ENCODE measurements at regions not wholly inside any gene's neighbourhood (a gene's known extent, or its start where the extent isn't known, plus 50 kb on each side); places are given as distances from the start of the nearest gene placed in this dataset.

- H3K27ac ChIP-seq (ENCODE audit: low read depth, low read length): no peak overlapping the region
- peaks cover 11% of the 10 kb centered on the region; the same call in 1 of the 2 replicates for H3K36me3 ChIP-seq (ENCODE audit: control insufficient read depth, insufficient read depth, low read length)
- no peak overlapping the region for H3K9ac ChIP-seq (ENCODE audit: low read length)
- H3K9me3 ChIP-seq (ENCODE audit: control insufficient read depth, insufficient read depth, low read depth, low read length): peaks cover 50% of the 10 kb centered on the region
- H3K27me3 ChIP-seq (ENCODE audit: control insufficient read depth, insufficient read depth, low read length): no peaks in the 10 kb centered on the region
- no peaks in the 10 kb centered on the region for H3K4me1 ChIP-seq (ENCODE audit: control insufficient read depth, insufficient read depth, low read length)
- H3K4me3 ChIP-seq (ENCODE audit: low read depth, low read length): no peak overlapping the region
Observed at GRCh38 chr21:31482460-31482859, 138.4 kb upstream of the TIAM1 start.

- peaks cover 35% of the 10 kb centered on the region for H3K9me3 ChIP-seq (ENCODE audit: control insufficient read depth, insufficient read depth, low read depth, low read length)
- H3K4me3 ChIP-seq (ENCODE audit: low read depth, low read length): no peak overlapping the region
- H3K27ac ChIP-seq (ENCODE audit: low read depth, low read length): no peak overlapping the region
- H3K9ac ChIP-seq (ENCODE audit: low read length): no peak overlapping the region
- H3K27me3 ChIP-seq (ENCODE audit: control insufficient read depth, insufficient read depth, low read length): no peaks in the 10 kb centered on the region
- peaks cover 2% of the 10 kb centered on the region; the same call in 1 of the 2 replicates for H3K36me3 ChIP-seq (ENCODE audit: control insufficient read depth, insufficient read depth, low read length)
- no peaks in the 10 kb centered on the region for H3K4me1 ChIP-seq (ENCODE audit: control insufficient read depth, insufficient read depth, low read length)
Observed at GRCh38 chr21:31480228-31480627, 136.2 kb upstream of the TIAM1 start.

GRCh38 chr21:31479714-31480113, 135.7 kb upstream of the TIAM1 start:
- peaks cover 2% of the 10 kb centered on the region; the same call in 1 of the 2 replicates for H3K36me3 ChIP-seq (ENCODE audit: control insufficient read depth, insufficient read depth, low read length)

DNA sequence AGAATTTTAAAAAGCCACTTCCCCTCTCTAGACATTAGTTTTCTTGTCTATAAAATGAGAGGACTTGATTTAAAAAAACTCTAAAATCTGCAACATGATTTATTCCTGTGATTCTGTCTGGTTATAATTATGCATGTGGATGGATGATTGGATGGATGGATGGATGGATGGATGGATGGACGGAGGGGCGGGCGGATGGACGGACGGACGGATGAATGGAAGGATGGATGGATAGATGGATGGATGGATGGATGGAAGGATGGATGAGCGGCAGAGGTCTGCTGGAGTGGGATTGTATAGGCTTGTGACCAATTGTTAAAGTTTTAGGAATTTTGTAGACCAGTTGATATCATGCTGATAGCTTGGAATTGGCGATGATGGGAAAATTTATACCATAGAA, 135.2 kb upstream of the TIAM1 start:
- Histone ChIP-seq H3K9ac (ENCODE audit: low read length) (no peak overlapping the region), H3K4me1 (ENCODE audit: control insufficient read depth, insufficient read depth, low read length) (no peaks in the 10 kb centered on the region), H3K27ac (ENCODE audit: low read depth, low read length) (no peak overlapping the region), H3K9me3 (ENCODE audit: control insufficient read depth, insufficient read depth, low read depth, low read length) (peaks cover 26% of the 10 kb centered on the region), H3K4me3 (ENCODE audit: low read depth, low read length) (no peak overlapping the region), H3K27me3 (ENCODE audit: control insufficient read depth, insufficient read depth, low read length) (no peaks in the 10 kb centered on the region), H3K36me3 (ENCODE audit: control insufficient read depth, insufficient read depth, low read length) (peaks cover 2% of the 10 kb centered on the region; the same call in 1 of the 2 replicates)

More at GRCh38 chr21:31479714-31480113, 135.7 kb upstream of the TIAM1 start:
- no peak overlapping the region for H3K9ac ChIP-seq (ENCODE audit: low read length)
- H3K27me3 ChIP-seq (ENCODE audit: control insufficient read depth, insufficient read depth, low read length): no peaks in the 10 kb centered on the region
- no peak overlapping the region for H3K4me3 ChIP-seq (ENCODE audit: low read depth, low read length)
- H3K4me1 ChIP-seq (ENCODE audit: control insufficient read depth, insufficient read depth, low read length): no peaks in the 10 kb centered on the region
- H3K27ac ChIP-seq (ENCODE audit: low read depth, low read length): no peak overlapping the region
- H3K9me3 ChIP-seq (ENCODE audit: control insufficient read depth, insufficient read depth, low read depth, low read length): peaks cover 31% of the 10 kb centered on the region

GRCh38 chr21:31476263-31477022, 132.4 kb upstream of the TIAM1 start:
- no peak overlapping the region for H3K9ac ChIP-seq (ENCODE audit: low read length)
- no peak overlapping the region for H3K27ac ChIP-seq (ENCODE audit: low read depth, low read length)
- 0 out of 2 replicates have a peak, but pooled peaks cover 2% of the 10 kb centered on the region for H3K36me3 ChIP-seq (ENCODE audit: control insufficient read depth, insufficient read depth, low read length)
- no peaks in the 10 kb centered on the region for H3K27me3 ChIP-seq (ENCODE audit: control insufficient read depth, insufficient read depth, low read length)
- H3K9me3 ChIP-seq (ENCODE audit: control insufficient read depth, insufficient read depth, low read depth, low read length): peaks cover 13% of the 10 kb centered on the region
- H3K4me3 ChIP-seq (ENCODE audit: low read depth, low read length): no peak overlapping the region
- H3K4me1 ChIP-seq (ENCODE audit: control insufficient read depth, insufficient read depth, low read length): peaks cover under 1% of the 10 kb centered on the region

DNA sequence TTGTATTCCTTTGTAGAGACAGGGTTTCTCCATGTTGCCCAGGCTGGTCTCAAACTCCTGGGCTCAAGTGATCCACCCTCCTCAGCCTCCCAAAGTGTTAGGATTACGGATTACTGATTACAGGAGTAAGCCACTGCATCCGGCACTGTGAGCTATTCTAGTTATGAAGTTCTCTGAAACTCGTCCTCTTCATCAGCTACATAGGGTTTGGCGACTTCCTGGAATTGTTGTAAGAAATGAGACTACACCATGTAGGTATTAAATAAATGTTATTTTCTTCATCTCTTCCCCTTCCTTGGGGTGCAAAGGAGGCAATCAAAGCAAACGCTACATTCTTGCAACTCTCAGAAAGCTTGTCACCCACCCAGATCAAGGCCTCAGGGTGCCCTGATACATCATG, 131.2 kb upstream of the TIAM1 start:
- Histone ChIP-seq H3K27me3 (ENCODE audit: control insufficient read depth, insufficient read depth, low read length) (no peaks in the 10 kb centered on the region), H3K4me1 (ENCODE audit: control insufficient read depth, insufficient read depth, low read length) (peaks cover 9% of the 10 kb centered on the region), H3K36me3 (ENCODE audit: control insufficient read depth, insufficient read depth, low read length) (no peaks in the 10 kb centered on the region), H3K27ac (ENCODE audit: low read depth, low read length) (no peak overlapping the region), H3K9ac (ENCODE audit: low read length) (no peak overlapping the region), H3K4me3 (ENCODE audit: low read depth, low read length) (no peak overlapping the region), H3K9me3 (ENCODE audit: control insufficient read depth, insufficient read depth, low read depth, low read length) (peaks cover 10% of the 10 kb centered on the region; the same call in 1 of the 2 replicates)

GRCh38 chr21:31473685-31474345, 129.8 kb upstream of the TIAM1 start:
- Histone ChIP-seq H3K27me3 (ENCODE audit: control insufficient read depth, insufficient read depth, low read length) (no peaks in the 10 kb centered on the region), H3K36me3 (ENCODE audit: control insufficient read depth, insufficient read depth, low read length) (no peaks in the 10 kb centered on the region), H3K4me3 (ENCODE audit: low read depth, low read length) (no peak overlapping the region), H3K4me1 (ENCODE audit: control insufficient read depth, insufficient read depth, low read length) (peaks cover 9% of the 10 kb centered on the region), H3K9me3 (ENCODE audit: control insufficient read depth, insufficient read depth, low read depth, low read length) (peaks cover 10% of the 10 kb centered on the region; the same call in 1 of the 2 replicates), H3K27ac (ENCODE audit: low read depth, low read length) (no peak overlapping the region), H3K9ac (ENCODE audit: low read length) (no peak overlapping the region)

- H3K27ac ChIP-seq (ENCODE audit: low read depth, low read length): no peak overlapping the region
- no peak overlapping the region for H3K4me3 ChIP-seq (ENCODE audit: low read depth, low read length)
- H3K4me1 ChIP-seq (ENCODE audit: control insufficient read depth, insufficient read depth, low read length): peaks cover 9% of the 10 kb centered on the region
- no peaks in the 10 kb centered on the region for H3K36me3 ChIP-seq (ENCODE audit: control insufficient read depth, insufficient read depth, low read length)
- peaks cover 10% of the 10 kb centered on the region; the same call in 1 of the 2 replicates for H3K9me3 ChIP-seq (ENCODE audit: control insufficient read depth, insufficient read depth, low read depth, low read length)
- H3K9ac ChIP-seq (ENCODE audit: low read length): no peak overlapping the region
- H3K27me3 ChIP-seq (ENCODE audit: control insufficient read depth, insufficient read depth, low read length): no peaks in the 10 kb centered on the region
Observed at GRCh38 chr21:31471865-31472264, 127.8 kb upstream of the TIAM1 start.

DNA sequence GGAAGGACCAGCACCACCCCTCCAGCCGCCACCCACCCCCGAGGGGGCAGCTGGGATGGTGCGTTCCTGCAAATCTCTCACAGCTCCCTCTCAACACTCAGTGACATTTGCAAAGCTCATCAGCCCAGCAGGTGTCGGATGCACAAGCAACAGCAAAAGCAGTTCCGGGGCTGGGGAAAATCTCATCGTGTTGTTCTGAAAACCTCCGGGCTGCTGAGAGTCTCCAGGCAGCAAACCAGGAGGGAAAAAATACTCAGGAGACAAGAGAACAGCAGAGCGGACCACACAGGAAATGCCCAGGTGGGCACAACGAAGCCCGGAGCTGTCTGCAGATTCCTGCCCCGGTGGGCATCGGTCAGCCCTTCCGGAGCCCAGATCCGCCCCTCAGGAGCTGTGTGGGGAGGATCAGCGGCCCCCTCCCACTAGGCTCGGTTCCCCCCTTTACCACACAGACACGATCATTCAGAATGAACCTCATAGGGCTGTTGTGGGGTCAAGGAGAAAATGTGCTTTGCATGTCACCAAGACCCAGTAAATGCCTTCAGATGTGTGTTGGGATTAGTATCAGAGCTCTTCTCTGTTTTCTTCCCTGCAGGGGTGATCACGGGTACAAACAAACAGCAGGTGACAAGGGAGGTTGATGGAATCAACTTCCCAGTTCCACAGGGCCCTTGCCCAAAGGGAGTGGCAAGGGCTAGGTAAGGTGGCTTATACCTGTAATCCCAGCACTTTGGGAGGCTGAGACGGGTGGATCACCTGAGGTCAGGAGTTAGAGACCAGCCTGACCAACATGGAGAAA, 127.0 kb upstream of the TIAM1 start:
- Histone ChIP-seq H3K36me3 (ENCODE audit: control insufficient read depth, insufficient read depth, low read length) (no peaks in the 10 kb centered on the region), H3K4me1 (ENCODE audit: control insufficient read depth, insufficient read depth, low read length) (peaks cover 9% of the 10 kb centered on the region), H3K27ac (ENCODE audit: low read depth, low read length) (no peak overlapping the region), H3K27me3 (ENCODE audit: control insufficient read depth, insufficient read depth, low read length) (no peaks in the 10 kb centered on the region), H3K9ac (ENCODE audit: low read length) (no peak overlapping the region), H3K9me3 (ENCODE audit: control insufficient read depth, insufficient read depth, low read depth, low read length) (peaks cover 10% of the 10 kb centered on the region; the same call in 1 of the 2 replicates), H3K4me3 (ENCODE audit: low read depth, low read length) (peak overlapping the region; percentile 23; the same call in 1 of the 2 replicates)

GRCh38 chr21:31460980-31461379, 116.9 kb upstream of the TIAM1 start:
- Histone ChIP-seq H3K4me3 (ENCODE audit: low read depth, low read length) (no peak overlapping the region), H3K9me3 (ENCODE audit: control insufficient read depth, insufficient read depth, low read depth, low read length) (no peaks in the 10 kb centered on the region), H3K4me1 (ENCODE audit: control insufficient read depth, insufficient read depth, low read length) (no peaks in the 10 kb centered on the region), H3K27ac (ENCODE audit: low read depth, low read length) (no peak overlapping the region), H3K9ac (ENCODE audit: low read length) (no peak overlapping the region), H3K36me3 (ENCODE audit: control insufficient read depth, insufficient read depth, low read length) (no peaks in the 10 kb centered on the region), H3K27me3 (ENCODE audit: control insufficient read depth, insufficient read depth, low read length) (no peaks in the 10 kb centered on the region)
